GM23248 (cell line): ENCODE measurements at regions not wholly inside any gene's neighbourhood (a gene's known extent, or its start where the extent isn't known, plus 50 kb on each side); places are given as distances from the start of the nearest gene placed in this dataset.

Experiments used
- EZH2 ChIP-seq: fragments of 200-600 bp; sonication (generic); IDR thresholded peaks from 2 replicates; pipeline ENCODE4 v1.6.1; 2018; ENCODE audit warnings: antibody characterized with exemption, mild to moderate bottlenecking; ENCODE audit not compliant: insufficient read depth, poor library complexity, severe bottlenecking
- EZH2phosphoT487 ChIP-seq: fragments of 200-600 bp; sonication (generic); IDR thresholded peaks from 2 replicates; pipeline ENCODE4 v1.6.1; 2018; ENCODE audit warnings: antibody characterized with exemption, moderate library complexity, mild to moderate bottlenecking, low read depth; ENCODE audit not compliant: insufficient read depth

DNA sequence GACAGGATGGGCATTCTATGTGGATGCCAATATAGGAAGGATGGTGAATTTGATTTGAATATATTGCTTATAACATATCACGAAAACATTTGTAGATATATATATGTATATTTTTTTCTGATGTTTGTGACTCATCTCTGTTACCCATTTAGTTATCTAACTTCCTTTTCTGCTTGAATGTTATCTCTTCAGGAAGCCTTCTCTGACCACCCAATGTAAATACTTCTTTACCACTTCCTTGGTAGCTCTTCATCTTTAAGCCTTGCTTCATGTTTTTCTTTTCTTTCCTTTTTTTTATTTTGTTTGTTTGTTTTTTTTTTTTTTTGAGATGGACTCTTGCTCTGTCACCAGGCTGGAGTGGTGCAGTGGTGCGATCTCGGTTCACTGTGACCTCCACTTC, 260.5 kb upstream of the EPHA7 start:
- TF ChIP-seq EZH2 (no peak), EZH2phosphoT487 (no peak)
